RWPE1 (cell line): ENCODE measurements at regions not wholly inside any gene's neighbourhood (a gene's known extent, or its start where the extent isn't known, plus 50 kb on each side); places are given as distances from the start of the nearest gene placed in this dataset.

ENCODE experiments used
- CTCF ChIA-PET: fragments of 350-600 bp; sonication (Branson Sonifier 250); formaldehyde crosslinking; extraction: SDS; loops from one replicate; lab custom pipeline; 2021; lab: Yijun Ruan, JAX
- POLR2A ChIA-PET: fragments of 400-600 bp; formaldehyde crosslinking; extraction: SDS; loops from one replicate; lab custom pipeline; 2020; ENCODE audit warnings: antibody characterized with exemption; ENCODE audit not compliant: low non-redundant PET; lab: Yijun Ruan, JAX
- DNase-seq: peaks from one replicate; pipeline ENCODE4 v3.0.0; 2012; ENCODE audit warnings: low spot score
- H3K27ac ChIP-seq: fragments of 450-650 bp; 2 replicates; pipeline ENCODE4 v1.5.1; 2017
- TF ChIP-seq, protein P1 (sequence below): fragments of 450-650 bp; conservative IDR thresholded peaks from 2 replicates; pipeline ENCODE4 v1.5.1; 2017; ENCODE audit warnings: low read depth, mild to moderate bottlenecking

DNA sequence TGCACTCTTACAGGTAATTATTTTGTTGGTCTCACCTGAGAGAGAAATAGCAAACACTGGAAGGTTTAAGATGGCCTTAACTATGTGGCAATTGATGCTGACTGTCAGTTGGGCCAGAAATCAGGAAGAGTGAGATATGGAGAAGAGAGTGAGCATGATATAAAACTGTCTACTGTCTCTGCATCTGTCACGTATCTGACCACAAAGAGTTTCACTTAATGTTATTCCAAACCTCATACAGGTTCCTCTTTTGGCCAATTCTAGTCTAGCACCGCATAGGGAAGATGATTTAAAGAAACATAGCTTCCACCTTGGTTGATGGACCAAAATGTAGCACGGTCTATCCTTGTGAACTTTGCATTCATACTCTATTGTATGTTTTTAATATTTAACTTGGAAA is 381.0 kb upstream of the BOD1L1 start:
- TF ChIP-seq, protein P1, sequence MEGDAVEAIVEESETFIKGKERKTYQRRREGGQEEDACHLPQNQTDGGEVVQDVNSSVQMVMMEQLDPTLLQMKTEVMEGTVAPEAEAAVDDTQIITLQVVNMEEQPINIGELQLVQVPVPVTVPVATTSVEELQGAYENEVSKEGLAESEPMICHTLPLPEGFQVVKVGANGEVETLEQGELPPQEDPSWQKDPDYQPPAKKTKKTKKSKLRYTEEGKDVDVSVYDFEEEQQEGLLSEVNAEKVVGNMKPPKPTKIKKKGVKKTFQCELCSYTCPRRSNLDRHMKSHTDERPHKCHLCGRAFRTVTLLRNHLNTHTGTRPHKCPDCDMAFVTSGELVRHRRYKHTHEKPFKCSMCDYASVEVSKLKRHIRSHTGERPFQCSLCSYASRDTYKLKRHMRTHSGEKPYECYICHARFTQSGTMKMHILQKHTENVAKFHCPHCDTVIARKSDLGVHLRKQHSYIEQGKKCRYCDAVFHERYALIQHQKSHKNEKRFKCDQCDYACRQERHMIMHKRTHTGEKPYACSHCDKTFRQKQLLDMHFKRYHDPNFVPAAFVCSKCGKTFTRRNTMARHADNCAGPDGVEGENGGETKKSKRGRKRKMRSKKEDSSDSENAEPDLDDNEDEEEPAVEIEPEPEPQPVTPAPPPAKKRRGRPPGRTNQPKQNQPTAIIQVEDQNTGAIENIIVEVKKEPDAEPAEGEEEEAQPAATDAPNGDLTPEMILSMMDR, result no peak
- DNase-seq, result no peak
- ChIA-PET POLR2A (no interaction called here), CTCF (no interaction called here)
- H3K27ac ChIP-seq, result no peak overlapping the region

DNA sequence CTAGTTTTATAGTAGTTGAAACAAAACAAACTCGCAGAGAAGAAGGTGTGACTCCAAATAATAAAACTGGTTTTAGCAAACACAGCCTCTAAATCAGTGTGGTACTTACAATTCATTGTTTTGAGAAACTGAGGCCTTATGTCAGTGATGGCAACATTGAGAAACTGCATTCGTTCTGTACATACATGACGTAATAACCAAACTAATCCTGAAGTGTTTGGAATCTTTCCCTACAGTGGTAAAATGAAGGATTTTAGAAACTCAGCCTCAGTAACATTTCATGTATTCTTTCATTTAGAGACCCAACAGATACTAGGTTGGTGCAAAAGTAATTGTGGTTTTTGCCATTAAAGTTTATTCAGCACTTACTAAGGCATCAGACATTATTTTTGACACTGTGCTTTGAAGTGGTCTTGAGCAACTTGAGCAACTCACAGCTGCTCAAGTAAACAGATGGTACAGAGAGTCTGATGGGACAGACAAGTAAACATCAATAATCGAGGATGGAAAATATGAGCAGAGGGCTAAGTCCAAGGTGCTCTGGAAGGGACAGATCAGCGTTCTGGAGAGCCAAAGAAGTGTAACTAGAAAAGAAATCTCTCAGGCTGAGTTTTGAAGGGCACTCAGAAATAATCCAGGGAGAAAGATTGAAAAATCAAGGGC is 390.8 kb upstream of the BOD1L1 start:
- TF ChIP-seq, protein P1, result no peak
- CTCF ChIA-PET, result no interaction called here
- H3K27ac ChIP-seq, result no peak overlapping the region
- no peak for DNase-seq
- POLR2A ChIA-PET, result no interaction called here

DNA sequence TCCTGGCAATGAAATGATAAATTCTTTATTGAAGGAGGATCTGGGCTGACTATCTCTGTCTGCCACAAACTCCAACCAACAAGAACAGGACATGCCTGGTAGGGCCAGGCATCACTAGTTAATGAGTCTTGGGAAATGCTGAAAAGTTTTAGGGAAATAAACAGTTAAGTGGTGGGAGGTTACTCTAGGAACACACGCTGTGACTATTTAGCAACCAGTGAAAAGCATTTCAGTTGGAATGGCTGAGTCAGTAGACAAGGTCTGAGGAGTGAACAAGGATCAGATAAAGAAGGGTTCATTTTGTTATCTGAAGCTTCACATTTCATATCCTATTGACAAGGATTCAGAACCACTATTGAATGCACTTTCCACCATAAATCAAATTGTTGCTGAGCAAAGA is 394.9 kb upstream of the BOD1L1 start:
- ChIA-PET CTCF (interaction anchor here (0.6 kb wide), 1 partner anchor 369 kb away, joined by 3 read pairs; no protein-coding TSS in a partner anchor), POLR2A (no interaction called here)
- H3K27ac ChIP-seq, result no peak overlapping the region
- no peak for DNase-seq
- TF ChIP-seq, protein P1, result no peak

DNA sequence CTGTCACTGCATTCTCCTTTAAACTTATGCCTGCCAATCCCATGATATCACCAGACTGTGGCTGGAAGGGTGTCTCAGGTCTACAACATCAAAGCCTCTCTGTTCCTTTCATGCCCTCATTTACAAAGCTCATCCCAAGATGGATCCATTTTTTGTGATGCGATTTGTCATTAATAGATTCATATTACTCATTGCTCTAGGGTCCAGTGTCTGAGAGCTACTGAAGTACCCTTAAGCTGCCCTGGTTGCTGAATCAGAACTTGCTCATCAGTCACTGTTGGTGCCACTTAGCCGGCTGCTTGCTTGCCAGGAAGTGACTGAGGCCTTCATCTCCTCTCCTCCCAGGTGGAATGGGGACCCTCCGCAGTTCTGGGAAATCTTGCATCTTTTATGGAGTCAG is 395.5 kb upstream of the BOD1L1 start:
- no peak overlapping the region for H3K27ac ChIP-seq
- no peak for DNase-seq
- CTCF ChIA-PET, result interaction anchor here (0.6 kb wide), 1 partner anchor 370 kb away, joined by 3 read pairs; no protein-coding TSS in a partner anchor
- POLR2A ChIA-PET, result no interaction called here
- TF ChIP-seq, protein P1, result no peak

DNA sequence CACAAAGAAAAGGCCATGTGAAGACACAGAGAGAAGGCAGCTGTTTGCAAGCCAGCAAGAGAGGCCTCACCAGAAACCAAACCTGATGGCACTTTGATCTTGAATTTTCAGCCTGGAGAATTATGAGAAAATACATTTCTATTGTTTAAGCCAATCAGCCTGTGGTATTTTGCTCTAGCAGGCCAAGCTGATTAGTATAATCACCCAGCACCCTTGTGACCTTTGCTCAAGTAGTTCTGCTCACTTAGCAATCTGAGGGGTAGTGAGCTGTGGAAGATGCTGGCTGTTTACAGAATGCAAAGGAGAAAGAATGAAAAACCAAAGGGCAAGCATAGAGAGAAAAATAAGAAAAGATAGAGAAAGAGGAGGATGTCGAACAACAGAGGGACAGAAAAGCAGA is 396.4 kb upstream of the BOD1L1 start:
- no peak overlapping the region for H3K27ac ChIP-seq
- POLR2A ChIA-PET, result no interaction called here
- CTCF ChIA-PET, result no interaction called here
- no peak for DNase-seq
- TF ChIP-seq, protein P1, result no peak

DNA sequence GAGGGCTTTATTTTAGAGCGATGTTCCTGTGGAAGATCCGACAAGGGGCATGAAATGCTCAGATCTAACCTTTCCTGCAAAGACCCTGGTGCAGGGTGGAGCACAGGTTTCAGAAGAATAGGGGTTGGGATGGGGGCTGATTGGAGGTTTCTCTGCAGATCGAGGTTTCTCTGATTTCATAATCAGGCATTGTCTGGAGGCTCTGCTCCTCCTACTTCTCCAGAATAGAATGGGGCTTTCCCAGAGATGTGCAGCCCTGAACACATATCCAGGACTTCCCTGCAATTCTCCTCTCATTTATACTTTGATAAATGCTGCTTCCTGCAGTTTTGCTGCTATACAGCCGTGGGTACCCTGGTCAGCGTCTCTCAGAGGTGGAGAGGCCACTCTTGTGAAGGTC is 397.6 kb upstream of the BOD1L1 start:
- TF ChIP-seq, protein P1, result no peak
- no peak for DNase-seq
- ChIA-PET CTCF (no interaction called here), POLR2A (no interaction called here)
- no peak overlapping the region for H3K27ac ChIP-seq
